ENCODE measurements at regions not wholly inside any gene's neighbourhood (a gene's known extent, or its start where the extent isn't known, plus 50 kb on each side); places are given as distances from the start of the nearest gene placed in this dataset.
A peak's percentile ranks its signal among the peaks of the same experiment; 100 is the strongest.
"Not testable (repeated sequence)": the region's sequence is repeated elsewhere in the genome, so short reads cannot be mapped to it uniquely, and the experiment has no call there.

- DNase-seq: no peak
These were observed 158.9 kb downstream of the PCTP start for GRCh38 chr17:55909776-55910175.

- DNase-seq: no peak
These were observed 160.3 kb downstream of the PCTP start for GRCh38 chr17:55911186-55911585.

GRCh38 chr17:55925440-55925839 is 174.6 kb downstream of the PCTP start:
- DNase-seq: no peak

GRCh38 chr17:55926276-55926990 is 175.6 kb downstream of the PCTP start:
- DNase-seq: no peak

- DNase-seq: no peak
These were observed 179.5 kb downstream of the PCTP start for GRCh38 chr17:55930291-55930809.

- no peak for DNase-seq
These were observed 180.6 kb downstream of the PCTP start for GRCh38 chr17:55931446-55931845.

GRCh38 chr17:55932973-55933372 is 182.1 kb downstream of the PCTP start:
- DNase-seq: no peak

- not testable (repeated sequence) for DNase-seq
These were observed 188.4 kb downstream of the PCTP start for GRCh38 chr17:55939181-55939810.

- no peak for DNase-seq
These were observed 193.5 kb upstream of the ANKFN1 start for GRCh38 chr17:55959756-55960155.

- DNase-seq: no peak
These were observed 191.9 kb upstream of the ANKFN1 start for GRCh38 chr17:55961386-55961785.

GRCh38 chr17:55962951-55963401 is 190.3 kb upstream of the ANKFN1 start:
- DNase-seq: peak; percentile 50

GRCh38 chr17:55964191-55964590 is 189.1 kb upstream of the ANKFN1 start:
- DNase-seq: no peak

- DNase-seq: no peak
These were observed 188.2 kb upstream of the ANKFN1 start for GRCh38 chr17:55965051-55965450.

- DNase-seq: no peak
These were observed 183.5 kb upstream of the ANKFN1 start for GRCh38 chr17:55969562-55970324.

GRCh38 chr17:55978578-55978977 is 174.7 kb upstream of the ANKFN1 start:
- DNase-seq: no peak

- no peak for DNase-seq
These were observed 170.2 kb upstream of the ANKFN1 start for GRCh38 chr17:55983096-55983495.

- DNase-seq: no peak
These were observed 166.5 kb upstream of the ANKFN1 start for GRCh38 chr17:55986817-55987216.

- no peak for DNase-seq
These were observed 164.4 kb upstream of the ANKFN1 start for GRCh38 chr17:55988861-55989260.

GRCh38 chr17:55990332-55991006 is 162.8 kb upstream of the ANKFN1 start:
- DNase-seq: no peak

- no peak for DNase-seq
These were observed 156.4 kb upstream of the ANKFN1 start for GRCh38 chr17:55996826-55997225.

GRCh38 chr17:56000411-56000810 is 152.9 kb upstream of the ANKFN1 start:
- DNase-seq: no peak

GRCh38 chr17:56002656-56003055 is 150.6 kb upstream of the ANKFN1 start:
- not testable (repeated sequence) for DNase-seq
